ENCODE measurements at regions not wholly inside any gene's neighbourhood (a gene's known extent, or its start where the extent isn't known, plus 50 kb on each side); places are given as distances from the start of the nearest gene placed in this dataset.

GRCh38 chr10:78975926-78976325 is 92.8 kb upstream of the ZMIZ1 start:
- no peak for TF ChIP-seq CTCF (conservative IDR thresholded peaks at IDR 0.05; ENCODE audit: low read depth, low read length)
- no peak overlapping the region for H3K4me3 ChIP-seq (ENCODE audit: low read depth, low read length)
- DNase-seq (ENCODE audit: low read depth), result no peak

- no peak for TF ChIP-seq CTCF (conservative IDR thresholded peaks at IDR 0.05; ENCODE audit: low read depth, low read length)
- no peak for DNase-seq (ENCODE audit: low read depth)
- H3K4me3 ChIP-seq (ENCODE audit: low read depth, low read length), result peak overlapping the region; percentile 31
Observed at GRCh38 chr10:78976825-78977755, 91.7 kb upstream of the ZMIZ1 start.

DNA sequence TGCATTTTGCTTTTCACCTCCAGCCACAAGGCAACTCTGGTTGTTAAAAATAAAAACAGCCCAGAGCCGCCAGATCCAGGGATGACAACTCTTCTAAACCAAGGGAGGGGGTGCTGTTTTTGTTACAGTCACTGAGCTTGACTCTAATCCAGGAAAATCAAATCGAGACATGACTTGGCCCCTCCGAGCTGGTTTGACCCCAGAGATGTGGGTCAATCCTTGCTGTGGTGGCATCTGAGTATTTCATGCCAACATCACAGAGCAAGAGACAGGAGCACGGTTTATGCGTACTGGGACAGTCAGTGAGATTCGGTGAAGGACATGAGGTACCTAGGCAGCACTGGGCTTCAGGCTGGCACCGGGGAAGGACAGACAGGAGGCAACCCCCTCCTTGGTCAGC is 88.8 kb upstream of the ZMIZ1 start:
- no peak overlapping the region for H3K4me3 ChIP-seq (ENCODE audit: low read depth, low read length)
- DNase-seq (ENCODE audit: low read depth), result no peak
- no peak for TF ChIP-seq CTCF (conservative IDR thresholded peaks at IDR 0.05; ENCODE audit: low read depth, low read length)

GRCh38 chr10:78980354-78980753 is 88.4 kb upstream of the ZMIZ1 start:
- DNase-seq (ENCODE audit: low read depth), result no peak
- H3K4me3 ChIP-seq (ENCODE audit: low read depth, low read length), result no peak overlapping the region
- no peak for TF ChIP-seq CTCF (conservative IDR thresholded peaks at IDR 0.05; ENCODE audit: low read depth, low read length)

DNA sequence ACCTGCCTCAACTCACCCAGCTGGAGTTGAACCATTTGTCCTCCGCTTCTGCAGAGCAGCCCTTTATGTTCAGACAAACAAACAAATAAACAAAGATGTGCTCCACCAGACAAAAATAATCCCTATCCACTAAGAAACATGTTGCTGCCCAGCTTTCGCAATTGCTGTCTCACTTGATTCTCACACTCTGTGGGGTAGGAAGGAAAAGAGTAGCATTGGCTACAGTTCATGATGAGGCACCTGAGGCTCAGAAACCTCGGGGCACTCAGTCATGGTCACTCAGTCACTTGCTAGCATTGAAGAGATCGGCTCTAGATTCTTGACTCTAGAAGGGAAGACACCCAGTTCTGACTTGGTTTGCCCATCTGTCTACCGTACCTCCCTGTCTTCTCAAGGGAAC is 88.0 kb upstream of the ZMIZ1 start:
- no peak for DNase-seq (ENCODE audit: low read depth)
- TF ChIP-seq CTCF (conservative IDR thresholded peaks at IDR 0.05; ENCODE audit: low read depth, low read length), result no peak
- H3K4me3 ChIP-seq (ENCODE audit: low read depth, low read length), result no peak overlapping the region

- H3K4me3 ChIP-seq (ENCODE audit: low read depth, low read length), result no peak overlapping the region
- TF ChIP-seq CTCF (conservative IDR thresholded peaks at IDR 0.05; ENCODE audit: low read depth, low read length), result no peak
- no peak for DNase-seq (ENCODE audit: low read depth)
Observed at GRCh38 chr10:78981257-78981969, 87.4 kb upstream of the ZMIZ1 start.

All from epithelial cell of proximal tubule (primary cell).